Gastrocnemius medialis (tissue), 4 donors: ENCODE measurements at regions not wholly inside any gene's neighbourhood (a gene's known extent, or its start where the extent isn't known, plus 50 kb on each side); places are given as distances from the start of the nearest gene placed in this dataset.

ENCODE experiments used
- POLR2A ChIP-seq, 2 donors: fragments of 450-650 bp; IDR thresholded peaks; one replicate each; pipeline ENCODE4 v1.6.1; 2017; ENCODE audit warnings: antibody characterized with exemption in 2 of 2, mild to moderate bottlenecking in 2 of 2, moderate library complexity in 2 of 2
- TF ChIP-seq, protein P1 (sequence below), 5 experiments: fragments of 450-650 bp in 3 of 5; fragments of 200-600 bp in 2 of 5; sonication (generic) in 2 of 5; IDR thresholded peaks in 4 of 5; conservative IDR thresholded peaks in 1 of 5; 1 replicate in 4 of 5; 2 replicates in 1 of 5; pipeline ENCODE4 v1.5.1; 2016 to 2019; ENCODE audit warnings: antibody characterized with exemption in 5 of 5, mild to moderate bottlenecking in 3 of 5, moderate library complexity in 3 of 5

DNA sequence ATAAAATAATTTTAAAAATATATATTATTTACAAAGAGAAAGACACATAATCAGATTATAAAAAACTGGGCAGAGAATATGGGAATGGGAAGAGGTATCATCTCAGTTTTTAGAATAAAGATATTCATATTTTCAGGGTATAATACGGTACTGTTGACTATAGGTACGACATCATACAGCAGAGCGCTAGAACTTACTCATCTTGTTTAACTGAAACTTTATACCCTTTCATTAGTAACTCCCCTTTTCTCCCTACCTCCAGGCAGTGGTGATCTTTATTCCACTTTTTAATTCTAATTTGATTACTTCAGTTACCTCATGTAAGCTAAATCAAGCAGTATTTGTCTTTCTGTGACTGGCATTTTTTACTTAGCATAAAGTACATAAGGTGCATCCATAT lies 742.1 kb downstream of the MTRR start:
- TF ChIP-seq, protein P1, sequence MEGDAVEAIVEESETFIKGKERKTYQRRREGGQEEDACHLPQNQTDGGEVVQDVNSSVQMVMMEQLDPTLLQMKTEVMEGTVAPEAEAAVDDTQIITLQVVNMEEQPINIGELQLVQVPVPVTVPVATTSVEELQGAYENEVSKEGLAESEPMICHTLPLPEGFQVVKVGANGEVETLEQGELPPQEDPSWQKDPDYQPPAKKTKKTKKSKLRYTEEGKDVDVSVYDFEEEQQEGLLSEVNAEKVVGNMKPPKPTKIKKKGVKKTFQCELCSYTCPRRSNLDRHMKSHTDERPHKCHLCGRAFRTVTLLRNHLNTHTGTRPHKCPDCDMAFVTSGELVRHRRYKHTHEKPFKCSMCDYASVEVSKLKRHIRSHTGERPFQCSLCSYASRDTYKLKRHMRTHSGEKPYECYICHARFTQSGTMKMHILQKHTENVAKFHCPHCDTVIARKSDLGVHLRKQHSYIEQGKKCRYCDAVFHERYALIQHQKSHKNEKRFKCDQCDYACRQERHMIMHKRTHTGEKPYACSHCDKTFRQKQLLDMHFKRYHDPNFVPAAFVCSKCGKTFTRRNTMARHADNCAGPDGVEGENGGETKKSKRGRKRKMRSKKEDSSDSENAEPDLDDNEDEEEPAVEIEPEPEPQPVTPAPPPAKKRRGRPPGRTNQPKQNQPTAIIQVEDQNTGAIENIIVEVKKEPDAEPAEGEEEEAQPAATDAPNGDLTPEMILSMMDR (IDR thresholded peaks at IDR 0.05 in 4 of 5, conservative IDR thresholded peaks at IDR 0.05 in 1 of 5): no peak
- TF ChIP-seq POLR2A (IDR thresholded peaks at IDR 0.05): no peak
